ENCODE measurements at regions not wholly inside any gene's neighbourhood (a gene's known extent, or its start where the extent isn't known, plus 50 kb on each side); places are given as distances from the start of the nearest gene placed in this dataset.

GRCh38 chr5:74556631-74557595, 83.6 kb downstream of the ENC1 start:
- no peak for DNase-seq (ENCODE audit: low read depth)
- TF ChIP-seq CTCF (IDR thresholded peaks at IDR 0.05; ENCODE audit: insufficient read depth, low read depth, low read length, missing control alignments) = no peak
- H3K4me3 ChIP-seq (ENCODE audit: low read depth, low read length) = no peak overlapping the region

GRCh38 chr5:74556006-74556405, 84.5 kb downstream of the ENC1 start:
- DNase-seq (ENCODE audit: low read depth) = no peak
- H3K4me3 ChIP-seq (ENCODE audit: low read depth, low read length) = no peak overlapping the region
- no peak for TF ChIP-seq CTCF (IDR thresholded peaks at IDR 0.05; ENCODE audit: insufficient read depth, low read depth, low read length, missing control alignments)

GRCh38 chr5:74552101-74552500, 88.4 kb downstream of the ENC1 start:
- TF ChIP-seq CTCF (IDR thresholded peaks at IDR 0.05; ENCODE audit: insufficient read depth, low read depth, low read length, missing control alignments) = no peak
- no peak overlapping the region for H3K4me3 ChIP-seq (ENCODE audit: low read depth, low read length)
- no peak for DNase-seq (ENCODE audit: low read depth)

- TF ChIP-seq CTCF (IDR thresholded peaks at IDR 0.05; ENCODE audit: insufficient read depth, low read depth, low read length, missing control alignments) = no peak
- H3K4me3 ChIP-seq (ENCODE audit: low read depth, low read length) = no peak overlapping the region
- no peak for DNase-seq (ENCODE audit: low read depth)
Observed at GRCh38 chr5:74550927-74551326, 89.6 kb downstream of the ENC1 start.

- no peak for DNase-seq (ENCODE audit: low read depth)
- no peak for TF ChIP-seq CTCF (IDR thresholded peaks at IDR 0.05; ENCODE audit: insufficient read depth, low read depth, low read length, missing control alignments)
Observed at GRCh38 chr5:74549384-74549783, 91.1 kb downstream of the ENC1 start.

GRCh38 chr5:74546796-74547195, 93.7 kb downstream of the ENC1 start:
- no peak for TF ChIP-seq CTCF (IDR thresholded peaks at IDR 0.05; ENCODE audit: insufficient read depth, low read depth, low read length, missing control alignments)
- no peak for DNase-seq (ENCODE audit: low read depth)
- no peak overlapping the region for H3K4me3 ChIP-seq (ENCODE audit: low read depth, low read length)

More at GRCh38 chr5:74549384-74549783, 91.1 kb downstream of the ENC1 start:
- no peak overlapping the region for H3K4me3 ChIP-seq (ENCODE audit: low read depth, low read length)
